Non-pigmented ciliary epithelial cell (primary cell): ENCODE measurements at regions not wholly inside any gene's neighbourhood (a gene's known extent, or its start where the extent isn't known, plus 50 kb on each side); places are given as distances from the start of the nearest gene placed in this dataset.
"Not testable (repeated sequence)": the region's sequence is repeated elsewhere in the genome, so short reads cannot be mapped to it uniquely, and the experiment has no call there.

Experiments used
- DNase-seq: peaks from one replicate; pipeline ENCODE4 v3.0.0-alpha.2; 2010; ENCODE audit warnings: low read depth

DNA sequence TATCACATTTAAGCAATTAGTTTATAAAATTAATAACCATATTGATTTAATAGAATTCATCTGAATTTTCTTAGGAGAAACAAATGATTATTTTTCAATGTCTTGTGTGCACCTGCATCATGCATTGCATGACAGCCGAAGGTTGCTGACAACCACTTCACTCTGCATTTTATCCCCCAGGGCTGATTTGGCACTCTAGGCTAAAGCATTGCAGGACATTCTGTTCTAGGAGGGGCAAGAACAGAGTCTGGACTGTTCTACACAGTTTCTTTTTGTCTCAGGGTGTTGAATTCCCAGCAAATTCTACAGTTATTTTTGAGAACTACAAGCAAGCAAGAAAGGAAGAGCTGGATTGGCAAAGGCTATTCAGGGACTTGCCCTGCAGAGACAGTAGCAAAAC lies 570.4 kb upstream of the EYS start:
- DNase-seq = no peak

DNA sequence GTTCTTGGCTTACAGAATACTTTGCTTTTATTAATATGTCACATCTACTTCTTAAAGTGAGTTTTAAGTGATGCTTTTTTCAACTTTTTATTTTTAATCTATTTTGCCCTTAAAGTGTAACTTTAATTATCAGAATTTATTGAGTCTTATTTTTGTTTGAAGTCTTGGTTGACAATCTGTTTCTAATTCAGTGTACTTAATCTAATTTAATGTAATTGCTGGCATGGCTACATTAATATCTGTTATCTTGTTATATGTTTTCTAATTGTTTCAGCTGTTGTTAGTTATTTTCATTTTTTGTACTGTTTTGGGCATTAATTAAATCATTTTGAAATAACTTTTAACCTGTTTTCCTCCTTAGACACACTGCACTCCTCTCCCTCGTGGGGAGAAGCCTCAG lies 558.7 kb upstream of the EYS start:
- no peak for DNase-seq

DNA sequence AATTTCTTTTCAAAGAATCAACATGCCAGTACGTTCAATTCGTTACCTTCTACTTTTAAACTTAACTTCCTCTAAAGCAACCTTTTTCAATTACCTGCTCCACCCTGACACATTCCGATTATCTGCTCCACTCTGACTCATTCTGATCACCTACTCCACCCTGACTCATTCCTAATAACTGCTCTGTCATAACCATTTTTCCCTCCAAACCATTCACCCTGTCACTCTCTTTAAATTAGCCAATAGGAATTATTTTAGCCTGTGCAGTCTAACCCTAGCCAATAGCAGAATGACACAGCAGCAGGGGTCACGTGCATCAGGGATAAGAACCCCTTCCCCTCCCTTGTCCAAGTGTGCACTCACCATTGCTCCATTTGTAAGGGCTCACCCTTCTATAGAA lies 557.4 kb upstream of the EYS start:
- DNase-seq = no peak

DNA sequence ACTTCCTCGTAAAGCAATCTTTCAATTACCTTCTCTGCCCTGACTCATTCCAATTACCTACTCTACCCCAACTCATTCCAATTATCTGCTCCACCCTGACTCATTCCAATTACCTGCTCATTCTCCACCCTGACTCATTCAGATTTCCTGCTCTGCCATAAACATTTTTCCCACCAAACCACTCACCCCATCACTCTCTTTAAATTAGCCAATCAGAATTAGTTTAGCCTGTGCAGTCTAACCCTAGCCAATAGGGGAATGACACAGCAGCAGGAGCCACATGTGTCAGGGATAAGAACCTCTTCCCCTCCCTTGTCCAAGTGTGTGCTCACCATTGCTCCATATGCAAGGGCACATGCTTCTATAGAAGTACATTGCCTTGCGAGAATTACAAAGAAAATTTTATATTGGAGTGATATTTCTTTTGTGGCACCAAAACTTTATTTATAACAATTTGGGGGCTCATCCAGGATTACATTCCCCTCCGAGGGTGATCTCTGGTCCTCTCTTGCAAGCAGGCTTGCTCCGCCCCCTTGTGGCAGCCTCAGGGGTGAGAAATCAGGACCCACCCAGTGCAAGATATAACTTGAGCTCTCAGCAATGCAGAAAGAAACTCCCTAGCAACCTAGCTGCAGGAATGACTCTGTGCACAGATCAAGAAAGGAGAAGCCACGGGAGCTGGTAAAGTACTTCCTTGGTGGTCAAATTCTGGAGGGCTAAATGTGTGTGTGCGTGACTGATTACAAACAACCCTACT lies 551.9 kb upstream of the EYS start:
- DNase-seq = not testable (repeated sequence)

DNA sequence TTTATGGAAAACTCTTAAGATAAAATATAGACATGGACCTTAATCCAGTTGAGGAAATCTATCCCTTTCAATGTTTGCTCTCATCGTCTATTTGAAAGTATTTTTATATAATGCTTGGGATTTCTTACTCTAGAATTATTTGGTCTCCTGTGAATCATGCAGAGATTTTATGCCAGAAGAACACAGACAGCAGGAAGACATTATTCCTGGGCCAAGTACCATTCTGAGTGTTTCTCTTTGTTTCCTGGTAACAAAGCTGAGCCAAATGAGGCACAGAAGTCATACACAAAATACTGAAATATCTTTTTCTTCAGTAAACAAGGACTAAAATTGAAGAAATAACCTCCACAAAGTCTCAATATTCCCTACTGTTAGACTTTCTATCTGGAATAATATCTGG lies 538.2 kb upstream of the EYS start:
- DNase-seq = no peak

DNA sequence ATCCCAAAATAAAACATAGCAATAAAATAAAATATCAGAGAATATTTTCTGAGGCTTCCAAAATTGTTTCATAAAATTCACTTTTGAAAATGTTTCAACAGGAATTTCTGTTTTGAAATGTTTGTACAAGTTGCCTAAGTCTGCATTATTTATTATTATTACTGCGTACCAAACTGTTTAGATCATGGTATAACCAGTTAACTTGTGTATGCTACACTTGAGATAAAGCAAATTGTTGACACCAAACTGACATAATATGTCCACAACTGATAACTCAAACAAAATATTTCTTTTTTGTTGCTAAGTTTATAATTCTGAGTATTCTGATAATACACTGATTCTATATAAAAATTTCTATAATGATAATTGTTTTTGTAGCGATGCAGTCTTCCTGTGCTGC lies 531.8 kb upstream of the EYS start:
- no peak for DNase-seq

DNA sequence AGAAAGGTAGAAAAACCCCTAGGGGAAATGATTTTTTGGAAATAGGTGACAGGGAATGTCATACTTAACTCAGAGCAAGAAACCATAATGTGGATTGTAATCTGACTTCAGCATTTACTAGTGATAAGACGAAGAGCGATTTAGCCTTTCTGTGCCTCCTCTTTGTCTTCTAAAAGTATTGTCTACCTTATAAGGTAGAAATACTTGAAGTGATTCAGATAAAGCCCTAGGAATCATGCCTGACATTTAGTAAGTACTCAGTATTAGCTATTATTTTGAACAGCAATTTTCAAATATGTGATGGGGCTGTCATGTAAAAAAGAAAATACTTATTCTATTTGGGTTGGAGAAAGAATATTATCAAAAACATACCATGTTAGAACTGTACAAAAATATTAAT lies 525.9 kb upstream of the EYS start:
- no peak for DNase-seq

- DNase-seq = no peak
Observed at GRCh38 chr6:66230591-66230990, 523.6 kb upstream of the EYS start.

DNA sequence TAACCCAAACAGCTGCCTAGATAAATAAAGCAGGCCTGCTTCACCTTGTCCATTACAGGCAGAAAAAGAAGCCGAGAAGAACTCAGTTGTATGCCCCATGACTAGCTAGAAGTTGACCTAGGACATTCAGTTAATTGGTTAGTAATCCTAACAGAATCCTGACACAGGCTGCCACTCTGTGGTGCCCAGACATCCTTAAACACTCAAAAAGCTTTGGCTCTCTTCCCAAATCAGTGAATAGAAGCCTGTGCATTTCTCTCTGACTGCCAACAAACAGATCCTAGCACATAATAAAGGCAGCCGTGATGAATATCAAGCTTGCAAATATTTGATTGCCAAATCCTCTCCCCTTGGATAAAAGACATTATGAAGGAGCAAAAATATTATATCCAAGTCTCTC lies 519.1 kb upstream of the EYS start:
- no peak for DNase-seq

DNA sequence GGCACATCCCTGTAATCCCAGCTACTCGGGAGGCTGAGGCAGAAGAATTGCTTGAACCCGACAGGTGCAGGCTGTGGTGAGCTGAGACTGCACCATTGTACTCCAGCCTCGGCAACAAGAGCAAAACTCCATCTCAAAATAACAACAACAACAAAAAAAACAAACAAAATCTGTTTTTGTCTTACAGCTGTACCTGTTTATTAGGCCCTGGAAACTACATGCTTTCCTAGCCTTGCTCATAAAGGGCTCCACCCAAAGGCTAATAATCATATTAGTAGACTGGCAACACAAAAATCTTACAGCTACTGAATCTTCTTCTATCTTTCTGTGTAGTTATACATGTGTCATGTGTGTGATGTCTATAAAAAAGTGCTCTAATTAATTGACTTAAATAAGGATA lies 503.9 kb upstream of the EYS start:
- no peak for DNase-seq

DNA sequence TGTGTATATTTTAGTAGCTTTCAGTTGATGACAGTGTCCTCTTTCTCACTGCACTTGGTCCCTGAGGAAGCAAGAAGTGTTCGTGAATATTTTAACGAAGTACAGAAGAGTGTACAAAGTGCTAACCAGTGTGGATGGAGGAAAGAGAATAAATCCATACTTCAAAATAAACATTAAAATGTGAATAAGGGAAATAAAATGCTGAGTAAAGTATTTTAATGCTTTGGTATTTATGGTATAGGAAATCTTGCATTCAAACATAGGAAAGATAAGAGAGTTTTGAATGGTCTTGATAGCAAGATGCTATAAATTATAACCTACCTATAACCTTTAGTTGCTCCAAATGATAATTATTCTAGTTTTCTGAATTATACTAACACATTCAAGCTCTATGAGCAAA lies 493.4 kb upstream of the EYS start:
- no peak for DNase-seq

DNA sequence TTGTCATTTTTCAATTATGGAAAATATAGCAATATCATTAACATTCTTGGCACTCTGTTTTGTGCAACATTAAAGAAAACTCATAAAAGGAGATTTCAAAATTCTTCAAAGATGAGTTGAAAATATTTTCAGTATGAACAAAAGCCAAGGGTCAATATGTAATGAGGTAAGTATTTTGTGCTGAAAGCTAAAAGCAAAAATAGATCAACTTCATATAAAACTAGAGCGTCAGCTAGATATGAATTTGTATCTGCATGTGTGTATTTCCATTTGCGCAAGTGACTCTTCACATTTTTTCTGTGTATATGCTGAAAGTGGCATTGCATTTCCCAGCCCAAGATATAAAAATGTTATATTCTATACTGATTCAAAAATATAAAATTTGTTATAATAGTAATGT lies 492.1 kb upstream of the EYS start:
- DNase-seq = no peak

GRCh38 chr6:66198062-66198624 lies 491.1 kb upstream of the EYS start:
- no peak for DNase-seq

DNA sequence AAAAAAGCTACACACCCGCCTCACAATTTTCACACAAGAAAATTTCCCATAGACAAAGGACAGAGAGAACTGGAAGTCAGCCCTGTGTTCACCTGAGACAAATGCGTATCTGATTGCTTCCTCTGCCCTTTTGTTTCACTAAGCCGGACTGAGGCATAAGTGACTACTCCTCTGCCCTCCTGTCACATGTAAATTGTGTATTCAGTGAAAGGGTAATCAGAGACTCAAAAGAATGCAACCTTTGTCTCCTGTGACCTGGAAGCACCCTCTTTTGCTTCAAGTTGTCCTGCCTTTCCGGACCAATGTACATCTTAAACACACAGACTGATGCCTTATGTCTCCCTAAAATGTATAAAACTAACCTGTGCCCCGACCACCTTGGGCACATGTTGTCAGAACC lies 483.8 kb upstream of the EYS start:
- no peak for DNase-seq

DNA sequence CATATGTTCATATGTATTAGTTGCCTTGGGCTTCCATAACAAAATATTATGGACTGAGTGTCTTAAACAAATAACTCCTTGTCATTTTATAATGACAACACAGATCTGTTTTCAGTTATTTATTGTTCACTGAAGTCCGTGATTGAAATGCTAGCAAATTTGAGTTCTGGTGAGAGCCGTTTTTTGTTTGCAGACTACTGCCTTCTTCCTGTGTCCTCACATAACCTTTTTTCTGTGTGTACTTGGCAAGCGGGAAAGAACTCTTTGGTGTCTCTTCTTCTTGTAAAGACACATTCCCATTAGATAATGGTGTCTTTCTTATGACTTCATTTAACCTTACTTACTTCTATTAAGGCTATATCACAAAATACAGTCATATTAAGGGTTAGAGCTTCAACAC lies 482.9 kb upstream of the EYS start:
- no peak for DNase-seq

DNA sequence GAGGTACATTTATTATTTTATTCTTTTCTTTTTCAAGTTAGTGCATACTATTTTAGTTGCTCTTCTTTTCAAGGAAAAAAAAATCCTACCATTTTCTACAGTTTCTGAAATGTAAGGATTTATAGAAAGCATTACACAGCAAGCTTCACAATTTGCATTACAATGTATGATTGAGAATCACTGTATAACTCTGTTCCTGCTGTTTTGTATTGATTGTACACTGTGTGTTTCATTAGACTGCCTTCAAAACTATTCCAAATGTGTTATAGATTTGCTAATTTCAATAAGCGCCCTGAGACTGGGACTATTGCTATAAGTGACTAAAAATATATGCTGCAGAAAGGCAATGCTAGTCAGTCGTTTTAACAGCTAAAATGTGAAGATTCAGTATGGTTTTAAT lies 479.7 kb upstream of the EYS start:
- DNase-seq = no peak

GRCh38 chr6:66184091-66184490 lies 477.1 kb upstream of the EYS start:
- peak; percentile 6 for DNase-seq

GRCh38 chr6:66179361-66179760 lies 472.3 kb upstream of the EYS start:
- no peak for DNase-seq

DNA sequence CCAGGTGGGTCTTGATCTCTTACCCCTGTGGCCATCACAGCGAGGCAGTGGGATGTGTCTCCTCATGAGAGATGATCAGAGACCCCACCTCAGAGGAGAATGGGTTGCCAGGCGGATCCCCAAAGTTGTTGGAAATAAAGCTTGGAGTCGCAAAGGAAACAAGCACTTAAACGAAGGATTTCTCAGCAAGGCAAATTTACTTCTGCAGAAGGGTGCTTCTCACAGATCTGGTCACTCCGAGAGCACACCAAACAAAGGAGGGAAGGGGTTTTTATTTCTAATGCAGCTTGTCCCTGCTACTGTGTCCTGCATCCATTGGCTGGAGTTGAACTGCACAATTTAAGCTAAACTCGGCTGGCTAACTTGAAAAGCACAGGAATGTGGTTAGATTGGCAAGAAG lies 466.6 kb upstream of the EYS start:
- no peak for DNase-seq

DNA sequence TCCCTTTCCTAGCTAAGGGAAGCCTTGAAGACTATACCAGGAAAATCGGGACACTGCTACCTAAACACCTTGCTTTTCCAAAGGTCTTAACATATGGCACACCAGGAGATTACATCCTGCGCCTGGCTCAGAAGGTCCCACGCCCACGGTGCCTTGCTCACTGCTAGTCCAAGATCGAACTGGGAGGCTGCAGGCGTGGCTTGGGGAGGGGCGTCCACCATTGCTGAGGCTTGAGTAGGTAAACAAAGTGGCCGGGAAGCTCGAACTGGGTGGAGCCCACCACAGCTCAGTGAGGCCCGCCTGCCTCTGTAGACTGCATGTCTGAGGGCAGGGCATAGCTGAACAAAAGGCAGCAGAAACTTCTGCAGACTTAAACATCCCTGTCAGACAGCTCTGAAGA lies 459.7 kb upstream of the EYS start:
- not testable (repeated sequence) for DNase-seq

- DNase-seq = no peak
Observed at GRCh38 chr6:66161546-66162108, 454.6 kb upstream of the EYS start.

DNA sequence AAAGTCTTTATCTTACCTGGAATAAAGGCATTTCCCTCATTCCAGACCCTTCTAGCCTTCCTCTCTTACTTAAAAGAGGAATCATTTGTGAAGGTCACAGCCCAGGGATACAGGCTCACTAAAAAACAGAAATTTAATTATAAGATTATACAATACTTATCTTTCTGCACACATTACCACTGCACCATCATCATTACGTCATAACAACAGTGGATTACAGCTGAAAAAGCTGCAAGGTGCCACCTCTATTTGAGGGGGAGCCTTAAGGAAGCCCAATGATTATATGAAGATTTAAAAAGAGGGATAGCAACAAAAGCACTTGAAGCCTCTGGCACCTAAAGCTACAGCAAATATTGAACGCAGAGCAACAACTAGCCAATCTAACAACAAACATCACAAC lies 452.9 kb upstream of the EYS start:
- DNase-seq = no peak

GRCh38 chr6:66153247-66153646 lies 446.2 kb upstream of the EYS start:
- DNase-seq = no peak

DNA sequence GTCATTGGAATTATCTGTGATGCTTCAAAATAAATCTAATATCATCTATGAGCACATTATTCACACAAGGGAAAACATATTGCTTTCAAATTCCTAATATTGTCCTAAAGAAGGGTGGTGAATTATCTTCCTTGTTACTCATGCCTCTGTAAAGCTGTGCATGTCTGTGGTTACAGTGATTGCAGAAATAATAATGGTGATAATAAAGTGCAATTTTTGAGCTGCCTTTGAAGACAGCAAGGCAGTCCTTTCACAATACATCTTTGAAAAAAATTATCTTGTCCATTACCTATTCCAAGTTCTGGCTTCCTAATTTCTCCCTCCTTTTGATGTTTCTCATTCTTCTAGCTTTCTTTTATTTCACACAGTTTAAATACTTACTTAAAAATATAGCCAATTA lies 442.1 kb upstream of the EYS start:
- no peak for DNase-seq
